Fibroblast of skin of right quadriceps (primary cell): ENCODE measurements at regions not wholly inside any gene's neighbourhood (a gene's known extent, or its start where the extent isn't known, plus 50 kb on each side); places are given as distances from the start of the nearest gene placed in this dataset.
"Not testable (repeated sequence)": the region's sequence is repeated elsewhere in the genome, so short reads cannot be mapped to it uniquely, and the experiment has no call there.

Experiments used
- DNase-seq: peaks from one replicate; pipeline ENCODE4 v3.0.0-alpha.2; 2013

DNA sequence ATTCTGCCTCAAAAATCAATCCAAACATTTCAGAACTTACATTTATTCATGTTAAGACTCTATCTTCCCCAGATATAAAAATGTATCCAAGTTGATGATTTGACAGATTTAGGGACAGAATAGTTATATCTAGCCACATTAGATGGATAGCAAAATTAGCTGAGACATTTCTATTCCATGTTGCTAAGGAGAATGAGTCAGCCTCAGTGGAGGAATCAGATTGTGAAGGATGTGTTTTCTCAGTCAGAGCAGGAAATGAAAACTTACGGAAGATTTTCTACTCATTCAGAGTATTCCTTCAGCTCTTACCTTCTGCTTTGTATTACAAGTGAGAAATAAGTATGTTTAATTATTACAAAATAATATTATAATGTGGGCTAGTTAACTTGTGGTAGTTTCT, 556.3 kb upstream of the ANO3 start:
- DNase-seq = peak; percentile 4

DNA sequence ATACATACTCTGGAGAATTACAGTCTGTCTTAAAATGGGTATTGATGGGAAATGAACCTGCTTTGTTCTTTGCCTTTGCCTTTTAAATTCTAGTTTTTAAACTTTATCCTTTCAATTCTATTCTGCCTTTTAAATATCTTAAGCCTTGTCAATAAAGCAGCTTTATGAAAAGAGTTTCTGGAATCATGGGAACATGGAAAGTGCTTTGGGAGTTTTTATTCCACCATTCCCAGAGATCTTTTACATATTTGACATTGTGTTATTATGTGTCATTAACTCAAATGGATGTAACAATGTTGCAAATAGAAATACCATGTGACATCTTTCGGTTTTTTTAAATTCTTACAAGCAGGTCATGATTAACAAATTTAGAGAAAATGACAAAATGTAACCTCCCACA, 555.7 kb upstream of the ANO3 start:
- DNase-seq = no peak

- no peak for DNase-seq
Observed at GRCh38 chr11:25777343-25777742, 554.6 kb upstream of the ANO3 start.

GRCh38 chr11:25779033-25779432, 552.9 kb upstream of the ANO3 start:
- DNase-seq = no peak

GRCh38 chr11:25787416-25787815, 544.5 kb upstream of the ANO3 start:
- DNase-seq = no peak

DNA sequence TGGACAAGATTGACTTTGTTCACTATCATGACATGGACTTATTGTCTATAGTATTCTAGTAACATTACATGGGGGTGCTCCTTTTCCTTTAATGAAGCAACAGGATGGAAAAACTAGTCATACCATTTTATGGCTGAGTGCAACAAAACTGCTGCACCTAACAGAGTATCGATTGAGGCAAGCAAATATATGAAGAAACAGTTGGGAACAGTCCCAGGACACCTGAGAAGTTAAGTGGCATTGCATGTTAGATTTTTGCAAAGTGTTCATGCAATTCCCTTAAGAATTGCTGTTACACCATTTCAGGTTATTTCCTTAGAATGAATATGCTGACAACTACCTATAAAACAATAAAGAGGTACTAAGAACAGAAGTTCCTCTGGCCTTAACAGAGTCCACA, 541.5 kb upstream of the ANO3 start:
- DNase-seq = no peak

DNA sequence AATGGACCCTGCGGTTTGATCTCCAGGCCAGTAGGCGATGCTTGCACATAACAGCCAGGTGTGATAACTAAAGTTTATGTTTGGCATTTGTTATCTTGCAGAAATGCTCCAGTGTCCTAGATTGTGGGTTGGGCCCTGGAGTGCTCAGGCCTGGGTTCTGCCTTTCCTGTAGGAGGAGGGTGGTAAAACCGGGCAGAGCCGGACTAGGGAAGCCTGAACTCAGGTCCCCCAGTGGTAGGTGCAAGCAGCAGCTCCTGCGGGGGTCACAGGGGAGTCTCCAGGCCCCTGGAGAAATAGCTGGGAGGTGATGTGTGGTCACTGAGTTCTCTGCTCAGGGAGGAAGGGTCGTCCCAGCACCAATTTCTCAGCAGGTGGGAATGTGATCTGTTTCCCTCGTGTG, 538.3 kb upstream of the ANO3 start:
- DNase-seq = no peak

- DNase-seq = no peak
Observed at GRCh38 chr11:25794804-25795203, 537.1 kb upstream of the ANO3 start.

- DNase-seq = no peak
Observed at GRCh38 chr11:25816411-25816810, 515.5 kb upstream of the ANO3 start.

DNA sequence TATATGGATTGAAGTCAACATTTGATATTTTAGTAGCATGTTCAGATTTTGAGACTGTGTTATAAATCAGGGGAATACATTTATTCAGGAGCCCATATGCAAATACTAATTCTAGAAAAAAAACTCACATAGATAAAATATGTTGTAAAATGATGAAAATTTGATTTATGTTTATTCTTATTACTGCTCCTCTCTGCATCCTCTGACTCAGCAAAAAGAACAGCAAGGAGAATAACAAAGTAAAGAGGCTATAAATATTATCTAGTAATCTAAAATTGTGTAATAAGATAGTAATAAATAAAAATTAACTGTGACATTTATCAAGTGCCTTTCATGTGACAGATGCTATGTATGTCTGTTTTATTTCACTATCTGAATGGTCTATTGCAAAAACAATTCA, 507.2 kb upstream of the ANO3 start:
- no peak for DNase-seq

GRCh38 chr11:25831485-25831884, 500.4 kb upstream of the ANO3 start:
- DNase-seq = not testable (repeated sequence)

- no peak for DNase-seq
Observed at GRCh38 chr11:25838918-25839625, 492.9 kb upstream of the ANO3 start.

GRCh38 chr11:25844811-25845210, 487.1 kb upstream of the ANO3 start:
- DNase-seq = no peak

- no peak for DNase-seq
Observed at GRCh38 chr11:25855916-25856315, 476.0 kb upstream of the ANO3 start.

DNA sequence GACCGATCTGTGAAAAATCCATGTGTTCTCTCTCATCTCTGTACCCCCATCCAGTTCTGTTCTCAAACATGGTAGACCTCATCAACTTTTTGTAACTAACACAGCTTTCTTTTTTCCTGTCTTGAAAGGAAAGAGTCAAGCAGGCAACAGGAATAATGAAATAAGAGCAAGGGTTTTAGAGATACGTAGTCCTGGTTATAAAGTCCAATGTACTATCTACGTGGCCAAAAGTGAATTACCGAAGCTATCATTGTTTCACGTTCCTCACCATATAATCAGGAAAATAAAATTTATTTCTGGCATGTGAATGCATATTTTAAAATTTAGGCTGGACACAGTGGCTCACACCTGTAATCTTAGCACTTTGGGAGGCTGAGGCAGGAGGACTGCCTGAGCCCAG, 472.2 kb upstream of the ANO3 start:
- no peak for DNase-seq

DNA sequence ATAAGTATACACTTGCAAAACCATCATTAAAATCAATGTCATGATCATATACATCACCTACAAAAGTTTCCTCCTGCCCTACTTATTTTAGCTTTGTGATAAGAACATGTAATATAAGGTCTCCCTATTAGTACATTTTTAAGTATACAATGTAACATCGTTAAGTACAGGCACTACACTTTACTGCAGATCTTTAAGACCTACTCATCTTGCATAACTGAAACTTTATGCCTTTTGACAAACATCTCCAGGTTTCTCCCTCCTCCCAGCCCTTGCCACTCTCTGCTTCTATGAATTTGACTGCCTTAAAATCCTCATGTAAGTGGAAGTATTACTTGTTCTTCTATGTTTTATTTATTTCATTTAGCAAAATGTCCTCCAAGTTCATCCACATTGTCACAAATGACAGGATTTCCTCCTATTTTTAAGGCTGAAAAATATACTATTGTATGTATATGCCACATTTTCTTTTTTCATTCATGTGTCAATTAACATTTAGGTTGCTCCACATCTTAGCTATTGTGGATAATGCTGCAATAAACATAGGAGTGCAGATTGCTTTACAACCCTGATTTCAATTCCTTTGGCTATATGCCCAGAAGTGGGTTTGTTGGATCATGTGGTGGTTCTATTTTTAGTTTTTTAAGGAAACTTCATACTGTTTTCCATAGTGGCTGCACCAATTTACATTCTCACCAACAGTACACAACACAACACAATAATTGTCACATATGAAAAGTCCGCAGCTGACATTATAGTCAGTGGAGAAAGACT, 471.1 kb upstream of the ANO3 start:
- peak; percentile 81 for DNase-seq

DNA sequence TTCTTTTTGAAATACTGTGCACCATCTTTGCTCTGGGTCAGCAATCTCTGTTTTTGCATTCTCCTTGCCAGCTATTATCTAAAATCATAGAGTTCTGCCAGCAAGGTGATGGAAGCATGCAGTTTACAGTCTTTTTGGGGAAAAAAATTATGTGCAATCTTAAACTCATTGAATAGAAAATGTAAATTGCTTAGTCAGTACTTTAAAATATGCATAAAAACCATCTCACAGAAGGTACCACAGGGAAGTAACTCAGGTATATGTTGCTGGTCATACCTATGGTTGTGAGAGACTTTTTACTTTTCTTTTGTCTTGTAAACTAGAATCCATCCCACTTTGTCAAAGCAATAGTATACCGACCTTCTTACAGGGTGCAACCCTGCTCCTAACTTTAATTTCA, 469.8 kb upstream of the ANO3 start:
- DNase-seq = no peak

GRCh38 chr11:25863986-25864385, 467.9 kb upstream of the ANO3 start:
- DNase-seq = no peak

DNA sequence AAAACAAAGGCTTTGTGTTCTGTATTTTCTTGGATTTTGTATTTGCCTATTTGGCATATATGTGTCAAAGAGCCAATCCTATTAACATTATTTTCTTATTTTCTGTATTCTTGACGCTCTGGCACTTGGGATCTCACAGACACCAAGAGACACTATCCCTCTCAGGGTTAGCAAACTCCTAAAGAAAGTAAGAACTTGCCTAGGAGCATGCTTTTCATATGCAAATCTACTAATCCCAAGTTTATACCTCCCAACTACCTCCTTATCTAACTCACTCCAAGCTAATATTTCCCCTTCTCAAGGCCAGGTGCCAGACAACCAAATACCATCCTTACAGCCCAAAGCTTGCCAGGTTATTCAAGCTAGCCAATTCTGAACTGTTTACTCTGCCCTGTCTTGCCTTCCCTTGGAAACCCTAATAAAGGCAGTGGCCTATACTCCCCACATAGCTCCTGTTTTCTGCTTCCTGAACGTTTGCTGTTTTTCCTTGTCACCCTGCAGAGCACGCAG, 455.4 kb upstream of the ANO3 start:
- DNase-seq = no peak

DNA sequence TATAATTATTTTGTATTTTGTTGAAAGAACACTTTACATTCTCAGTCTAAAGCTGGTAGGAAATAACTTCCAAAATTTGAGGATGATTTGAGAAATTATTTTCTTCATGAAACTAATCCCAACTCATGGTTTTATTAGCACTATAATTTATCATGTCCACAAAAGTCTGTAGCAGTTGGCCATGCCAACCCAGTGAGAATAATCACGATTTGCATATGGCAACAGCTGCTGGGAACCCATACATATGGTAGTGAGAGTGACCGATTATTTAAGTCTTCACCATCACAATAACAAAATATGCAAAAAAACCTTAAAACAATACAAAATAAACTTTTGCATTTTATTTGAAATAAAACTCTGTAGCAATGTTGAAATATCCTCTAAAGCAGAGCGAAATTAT, 445.9 kb upstream of the ANO3 start:
- no peak for DNase-seq

DNA sequence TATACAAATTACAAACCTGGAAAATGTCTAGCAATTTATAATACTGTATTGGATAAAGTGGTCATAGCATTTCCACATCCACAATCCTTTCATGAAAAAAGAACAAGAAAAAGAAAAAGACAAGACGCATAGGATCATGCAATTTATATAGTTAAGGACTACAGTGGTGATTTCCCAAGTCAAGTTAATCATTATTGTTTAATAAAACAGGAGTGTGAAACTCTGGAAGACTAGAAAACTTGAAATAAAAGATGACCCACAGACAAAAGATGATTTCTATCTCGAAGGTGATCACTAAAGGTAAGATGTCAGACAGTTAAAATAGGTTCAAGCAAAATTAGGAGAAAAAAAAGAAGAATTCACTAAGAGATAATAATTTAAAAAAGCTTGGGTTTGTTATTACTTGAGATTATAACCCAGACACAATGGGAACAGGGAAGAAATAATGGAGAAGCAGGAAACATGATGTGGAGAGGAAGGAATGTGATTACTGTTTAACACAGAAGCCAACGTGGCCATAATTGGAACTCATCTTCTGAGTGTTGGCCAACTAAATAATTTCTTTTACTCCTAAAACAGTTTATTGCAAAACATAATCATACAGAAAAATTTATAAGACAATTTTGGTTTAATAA, 441.2 kb upstream of the ANO3 start:
- peak; percentile 16 for DNase-seq

DNA sequence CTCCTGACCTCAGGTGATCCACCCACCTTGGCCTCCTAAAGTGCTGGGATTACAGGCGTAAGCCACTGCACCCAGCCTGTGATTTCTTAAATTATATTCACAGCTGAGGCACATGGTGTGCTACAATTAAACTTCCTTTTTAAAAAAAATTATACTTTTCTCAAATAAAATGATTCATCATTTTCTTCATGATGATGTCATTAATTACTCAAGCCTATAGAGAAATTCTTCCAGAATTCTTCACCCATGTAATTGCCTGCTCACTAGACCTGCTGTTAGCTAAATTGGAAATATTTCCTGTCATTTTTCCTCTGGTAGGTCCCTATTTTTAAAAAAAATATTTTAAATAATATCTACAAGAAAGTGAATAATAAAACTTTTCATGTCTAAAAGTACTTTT, 440.0 kb upstream of the ANO3 start:
- no peak for DNase-seq

DNA sequence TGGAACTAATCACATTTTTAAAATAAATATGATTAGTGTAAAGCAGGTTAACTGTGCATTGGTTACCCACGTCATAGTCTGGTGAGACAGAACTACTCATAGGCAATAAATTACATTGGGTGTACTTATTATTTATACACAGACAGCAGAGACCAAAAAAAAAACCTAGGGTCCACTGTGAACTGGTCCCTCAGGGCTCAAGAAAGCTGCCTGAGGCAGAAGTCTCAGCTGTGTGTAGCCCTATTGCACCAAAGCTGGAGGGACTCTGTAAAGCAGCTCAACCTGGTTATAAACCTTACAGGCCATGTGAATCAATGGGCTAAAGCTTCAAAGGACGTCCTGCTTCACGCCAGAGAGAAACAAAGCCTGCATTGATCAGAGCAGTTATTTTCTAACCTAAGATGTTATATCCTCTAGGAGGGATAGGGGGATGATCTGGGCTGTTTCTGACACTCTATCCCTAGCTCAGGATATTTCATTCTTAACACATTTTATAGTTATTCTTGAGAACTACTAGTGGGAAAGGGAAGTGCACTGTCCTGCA, 432.2 kb upstream of the ANO3 start:
- no peak for DNase-seq

GRCh38 chr11:25900814-25901213, 431.1 kb upstream of the ANO3 start:
- DNase-seq = peak; percentile 2
